D341Med (cell line): ENCODE measurements at regions not wholly inside any gene's neighbourhood (a gene's known extent, or its start where the extent isn't known, plus 50 kb on each side); places are given as distances from the start of the nearest gene placed in this dataset.
"Not testable (repeated sequence)": the region's sequence is repeated elsewhere in the genome, so short reads cannot be mapped to it uniquely, and the experiment has no call there.

Experiments used
- DNase-seq: peaks from one replicate; pipeline ENCODE4 v3.0.0; 2012; ENCODE audit warnings: low spot score

DNA sequence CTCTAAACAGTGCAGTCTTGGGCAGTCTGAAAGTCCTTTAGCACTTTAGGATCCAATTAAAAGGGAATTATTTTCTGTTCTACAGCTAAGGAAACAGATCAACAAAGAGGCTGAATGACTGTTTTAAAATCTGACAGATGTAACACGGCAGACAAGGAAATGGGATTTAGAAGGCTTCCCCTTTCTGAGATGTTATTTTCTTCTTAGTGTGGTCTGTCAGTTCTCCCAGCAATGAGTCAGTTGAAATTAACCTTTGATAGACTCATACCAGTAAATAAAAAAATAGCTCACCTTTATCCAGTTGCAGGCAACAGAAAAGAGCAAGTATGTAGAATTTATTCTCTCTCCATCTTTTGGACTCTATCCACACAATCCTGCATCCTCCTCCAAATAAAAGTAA, 98.1 kb downstream of the NEDD1 start:
- no peak for DNase-seq

DNA sequence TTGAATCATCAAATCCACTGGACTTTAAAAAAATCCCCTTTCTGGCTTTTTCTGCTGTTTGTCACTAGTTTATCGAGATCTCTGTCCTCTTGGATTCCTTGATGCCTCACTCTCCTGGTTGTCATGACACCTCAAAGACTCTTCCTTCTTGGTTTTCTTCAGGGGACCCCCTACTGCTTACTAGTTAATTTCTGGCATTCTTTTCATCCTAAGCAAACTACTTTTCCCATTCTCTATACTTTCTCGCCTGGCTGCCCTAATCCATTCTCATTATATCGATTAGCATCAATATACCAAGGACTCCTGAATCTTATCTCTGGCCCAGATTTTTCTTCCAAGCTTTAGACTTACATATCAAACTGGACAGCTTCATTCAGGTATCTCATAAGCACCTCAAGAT, 98.6 kb downstream of the NEDD1 start:
- DNase-seq: no peak

DNA sequence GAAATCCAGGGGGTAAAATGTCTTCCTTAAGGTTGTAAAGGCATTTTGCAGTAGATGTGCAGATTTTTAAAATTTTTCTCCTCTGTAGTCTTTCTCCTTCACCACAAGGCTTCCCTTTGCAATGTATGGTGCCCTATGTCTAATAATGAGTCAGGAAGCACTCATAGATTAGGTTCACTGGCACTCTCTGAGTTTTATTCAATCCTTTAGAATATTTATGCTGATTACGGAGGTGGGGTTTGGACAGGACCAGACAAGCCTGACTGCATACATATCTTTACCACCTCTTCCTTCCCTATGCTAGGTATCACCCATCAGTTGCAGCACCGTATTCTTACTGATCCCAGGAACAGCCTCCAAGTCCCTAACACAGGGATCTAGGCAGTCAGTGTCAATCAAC, 99.5 kb downstream of the NEDD1 start:
- no peak for DNase-seq

DNA sequence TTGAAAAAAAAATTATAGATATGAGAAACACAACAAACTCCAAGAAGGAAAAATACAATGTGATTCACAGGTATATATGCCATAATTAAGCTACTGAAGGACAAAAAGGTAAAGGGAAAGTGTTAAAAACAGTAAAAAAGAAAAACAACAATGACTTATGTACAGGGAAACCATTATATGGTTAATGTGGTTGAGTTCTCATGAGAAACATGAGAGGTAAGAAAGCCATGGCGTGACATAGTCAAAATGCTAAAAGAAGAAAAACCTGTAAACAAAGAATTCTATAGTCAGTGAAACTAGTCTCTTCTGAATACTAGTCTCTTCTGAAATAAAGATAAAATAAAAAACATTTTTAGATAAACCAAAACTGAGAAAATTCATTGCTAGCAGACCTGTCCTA, 109.1 kb downstream of the NEDD1 start:
- no peak for DNase-seq

DNA sequence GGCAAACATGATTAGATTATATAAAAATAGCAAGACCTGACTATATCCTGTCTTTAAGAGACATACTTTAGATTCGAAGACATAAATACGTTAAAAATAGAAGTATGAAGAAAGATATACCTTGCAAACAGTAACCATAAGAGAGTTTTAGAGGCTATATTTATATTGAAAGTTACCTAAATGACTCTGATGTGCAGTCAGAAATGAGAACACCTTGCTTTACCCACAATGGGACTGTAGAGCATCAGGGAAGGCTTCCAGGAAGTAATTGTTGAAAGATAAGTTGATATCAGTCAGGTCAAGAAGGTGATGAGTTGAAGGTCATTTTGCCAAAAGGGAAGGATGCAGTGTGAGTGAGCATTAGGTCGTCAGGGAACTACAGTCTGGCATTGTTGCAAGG, 110.2 kb downstream of the NEDD1 start:
- no peak for DNase-seq

DNA sequence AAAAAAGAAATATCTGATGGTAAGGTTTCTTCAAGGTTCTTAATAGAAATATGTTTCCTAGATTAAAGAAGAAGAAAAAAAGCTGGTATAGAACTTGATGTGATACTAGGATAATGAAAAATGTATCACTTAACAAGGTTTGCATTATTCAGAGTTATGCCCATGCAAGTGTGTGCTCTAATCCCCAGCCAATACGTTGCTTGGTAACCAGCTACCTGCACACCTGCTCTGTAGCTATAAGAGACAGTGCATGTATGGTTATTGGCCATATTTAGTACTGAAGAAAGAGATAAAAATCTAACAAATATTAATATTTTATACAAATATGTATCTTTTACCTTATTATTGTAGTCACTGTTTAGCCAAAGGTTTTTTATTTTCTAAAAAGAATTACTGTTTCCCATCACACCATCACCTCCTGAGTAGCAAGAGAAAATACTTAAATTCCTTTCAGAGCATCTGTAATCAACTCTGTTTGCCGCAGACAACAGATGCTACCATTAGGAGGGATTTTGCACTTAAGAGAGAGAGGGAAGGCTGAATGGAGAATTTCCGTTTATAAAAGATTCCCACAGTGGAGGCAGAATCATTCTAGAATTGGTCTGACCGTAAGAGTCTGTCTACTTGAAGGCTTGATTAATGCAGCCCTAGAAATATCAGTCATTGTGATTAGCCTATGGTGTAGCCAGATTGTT, 115.6 kb downstream of the NEDD1 start:
- DNase-seq: no peak

DNA sequence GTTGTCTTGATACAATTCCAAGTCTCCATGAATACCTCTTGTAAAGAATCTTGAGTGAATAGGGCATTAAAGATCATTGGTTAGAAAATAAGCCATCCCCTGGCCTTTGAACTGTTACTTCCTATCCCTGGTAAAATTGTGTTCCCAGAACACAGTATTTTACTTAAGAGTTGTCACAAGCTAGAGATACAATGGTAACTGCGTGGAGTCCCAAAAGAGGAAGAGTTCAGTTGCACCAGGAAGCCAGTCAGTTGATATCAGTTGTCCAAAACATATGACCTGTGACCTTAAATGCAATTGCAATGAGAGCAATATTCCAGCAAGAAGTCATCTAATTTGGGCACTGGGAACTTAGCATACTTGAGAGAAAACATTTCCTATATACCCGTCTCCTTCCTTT, 117.3 kb downstream of the NEDD1 start:
- DNase-seq: no peak

DNA sequence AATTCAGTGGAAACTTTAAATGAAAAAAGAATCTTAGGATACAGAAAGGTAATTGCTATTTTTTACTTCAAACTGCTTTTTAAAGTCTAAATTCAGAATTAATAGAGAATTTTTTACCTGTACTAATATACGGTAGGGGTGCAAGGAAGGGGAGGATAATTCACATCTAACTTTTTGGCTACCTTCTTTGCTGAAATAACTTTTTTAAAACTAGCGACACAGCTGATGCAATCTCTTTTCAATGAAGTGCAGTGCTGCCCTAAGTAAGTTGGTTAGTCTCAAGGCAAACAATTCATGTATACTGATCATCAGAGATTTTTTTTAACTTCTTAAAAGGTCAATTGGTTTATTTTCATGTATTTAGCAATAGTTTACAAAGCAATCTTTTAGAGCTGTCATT, 119.8 kb downstream of the NEDD1 start:
- DNase-seq: no peak

DNA sequence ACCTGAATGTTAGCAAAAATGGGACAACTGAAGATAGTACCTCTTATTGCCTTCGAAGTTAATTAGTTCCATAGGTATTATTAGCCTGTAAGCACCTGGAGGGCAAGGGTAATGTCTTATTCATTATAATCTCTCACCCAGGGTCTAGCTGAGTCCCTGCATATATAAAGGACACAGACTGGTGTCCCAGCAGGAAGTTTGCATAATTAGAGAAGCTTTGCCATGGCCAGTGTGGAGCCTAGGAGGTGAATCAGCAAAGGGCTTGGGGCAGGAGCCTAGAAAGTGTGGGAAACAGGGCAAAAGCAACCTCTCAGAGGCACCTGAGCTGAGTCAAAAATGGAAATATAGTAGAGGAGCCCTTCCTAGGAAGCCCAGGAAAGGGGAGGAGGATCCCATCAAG, 120.4 kb downstream of the NEDD1 start:
- no peak for DNase-seq

DNA sequence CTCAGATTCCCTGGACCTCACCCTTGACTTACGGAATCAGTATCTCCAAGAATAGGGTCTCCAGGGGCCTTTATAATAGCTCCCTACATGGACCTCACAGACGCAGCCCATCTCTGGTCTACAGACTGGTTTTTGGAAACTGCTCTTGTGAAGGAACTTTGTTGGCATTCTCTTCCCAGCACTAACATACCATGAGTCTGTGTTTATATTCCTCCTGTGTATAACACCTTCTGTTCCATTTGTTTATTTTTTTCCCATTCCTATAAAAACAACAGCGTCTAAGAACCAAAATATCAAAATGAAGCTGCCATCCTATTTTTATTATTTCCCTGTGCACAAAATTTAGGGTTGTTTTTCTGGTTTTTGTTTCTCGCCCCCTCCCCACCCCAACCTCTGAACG, 131.1 kb downstream of the NEDD1 start:
- no peak for DNase-seq

DNA sequence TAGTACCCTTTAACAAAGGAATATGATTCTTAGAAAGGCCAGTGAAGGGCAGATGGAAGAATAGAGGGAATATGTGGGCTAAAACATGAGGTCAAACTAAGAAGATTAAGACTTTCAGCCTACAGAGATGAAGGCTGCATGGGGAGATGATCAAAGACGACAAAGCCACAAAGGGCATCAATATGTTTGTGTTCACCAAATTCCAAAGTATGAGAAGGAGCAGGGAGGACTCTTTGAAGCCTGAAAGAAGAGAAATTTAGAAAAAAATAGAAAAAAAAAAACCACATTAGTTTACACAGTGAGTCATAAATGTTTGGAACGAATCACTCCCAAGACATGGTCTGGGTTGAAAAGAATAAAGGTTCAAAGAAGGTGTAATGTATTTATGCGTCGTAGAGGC, 131.8 kb downstream of the NEDD1 start:
- no peak for DNase-seq

DNA sequence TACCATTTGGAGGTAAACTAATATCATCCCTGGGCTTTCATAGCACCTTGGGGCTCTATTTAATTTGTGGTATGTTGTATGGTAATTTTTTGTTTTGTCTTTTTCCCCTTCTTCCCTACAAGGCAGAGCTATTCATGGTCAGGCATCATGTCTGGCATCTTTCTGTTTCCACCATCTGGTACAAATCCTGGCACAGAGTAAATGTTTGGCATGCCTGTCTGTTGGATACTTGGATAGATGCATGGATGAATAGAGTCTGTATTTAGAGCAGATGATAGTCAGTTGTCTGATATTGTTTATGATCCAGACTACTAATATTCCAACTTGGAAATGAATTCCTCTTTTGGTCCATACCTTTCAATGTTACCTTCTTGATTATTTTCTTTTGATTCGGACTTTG, 139.8 kb downstream of the NEDD1 start:
- no peak for DNase-seq

DNA sequence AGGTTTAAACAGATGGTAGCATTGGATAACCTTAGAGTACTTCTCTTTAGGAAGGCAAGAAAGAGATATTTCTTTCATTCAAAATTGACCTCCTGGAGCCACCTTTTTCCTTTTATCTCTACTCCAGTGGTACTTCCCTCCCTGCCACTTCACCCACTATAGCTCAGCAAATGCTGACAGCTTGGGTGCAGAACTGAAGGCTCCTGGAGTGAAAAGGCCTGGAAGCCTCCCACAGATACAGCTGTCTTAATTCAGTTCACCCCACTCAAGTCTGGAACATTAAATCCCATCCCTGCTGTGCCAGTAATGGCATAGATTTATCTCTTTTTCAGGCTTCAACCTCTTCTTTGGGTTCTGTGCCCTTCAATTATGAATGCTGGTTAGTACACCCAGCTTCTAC, 140.3 kb downstream of the NEDD1 start:
- no peak for DNase-seq

DNA sequence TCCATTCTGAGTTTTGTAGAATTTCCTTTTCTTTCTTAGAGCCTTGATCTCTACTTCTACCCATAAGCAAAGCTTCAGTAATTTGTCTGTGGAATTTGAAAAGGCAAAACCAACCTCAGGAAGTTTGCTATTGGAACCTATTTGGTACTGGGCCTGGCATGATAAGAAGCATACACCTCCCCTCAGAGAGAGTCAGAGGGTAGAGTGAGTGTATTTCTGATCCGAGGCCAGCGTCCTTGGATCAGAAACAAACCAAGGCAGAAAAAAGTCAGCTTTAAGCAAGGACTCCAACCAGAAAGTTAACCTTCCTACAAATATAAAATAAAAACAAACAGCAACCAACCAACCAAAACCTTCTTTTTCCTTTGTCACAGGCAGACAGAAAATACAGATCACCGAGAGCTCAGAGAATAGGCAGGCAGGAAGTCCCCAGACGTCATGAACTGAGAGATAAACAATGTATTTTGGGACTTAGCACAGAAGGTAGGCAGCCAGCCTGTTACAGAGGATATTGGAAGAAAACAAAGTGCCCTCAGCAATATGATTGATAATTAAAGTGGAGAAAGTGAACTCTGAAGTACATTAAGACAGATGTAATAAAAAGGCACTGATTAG, 141.5 kb downstream of the NEDD1 start:
- DNase-seq: no peak

DNA sequence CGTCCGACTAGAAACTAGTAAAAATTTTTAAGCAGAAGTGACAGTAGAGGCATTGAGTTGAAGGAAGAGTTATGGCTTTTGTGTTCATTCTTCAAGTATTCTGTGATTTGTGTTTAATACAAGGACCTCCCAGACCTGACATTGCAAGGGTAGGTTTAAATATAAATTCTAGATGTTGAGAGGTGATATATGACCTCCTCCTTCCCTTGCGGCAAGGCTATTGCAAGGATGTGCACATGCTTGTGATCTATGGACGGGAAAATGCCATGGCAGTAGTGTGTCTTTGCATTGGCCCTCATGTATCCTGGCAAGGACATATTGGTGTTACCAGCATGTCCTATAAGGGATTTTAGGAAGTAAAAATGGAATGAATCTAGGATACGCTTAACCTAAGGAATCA, 143.5 kb downstream of the NEDD1 start:
- DNase-seq: no peak

DNA sequence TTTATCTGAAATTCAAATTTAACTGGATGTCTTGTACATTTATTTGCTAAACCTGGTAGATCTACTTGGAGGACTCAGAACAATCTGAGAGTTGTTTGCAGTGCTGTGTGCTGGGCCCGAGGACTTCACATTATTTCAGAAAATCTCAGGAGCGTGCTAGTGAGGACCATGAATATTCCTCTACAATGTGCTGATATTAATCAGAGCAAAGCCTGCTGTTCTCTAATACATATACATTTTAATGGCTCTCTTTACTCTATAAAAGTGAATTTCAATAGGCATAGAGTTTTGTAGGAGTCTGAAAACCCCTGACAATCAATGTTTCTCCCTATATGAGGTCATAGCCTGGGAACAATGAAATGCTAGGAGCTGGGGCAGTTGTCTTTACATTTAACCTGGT, 144.3 kb downstream of the NEDD1 start:
- no peak for DNase-seq

DNA sequence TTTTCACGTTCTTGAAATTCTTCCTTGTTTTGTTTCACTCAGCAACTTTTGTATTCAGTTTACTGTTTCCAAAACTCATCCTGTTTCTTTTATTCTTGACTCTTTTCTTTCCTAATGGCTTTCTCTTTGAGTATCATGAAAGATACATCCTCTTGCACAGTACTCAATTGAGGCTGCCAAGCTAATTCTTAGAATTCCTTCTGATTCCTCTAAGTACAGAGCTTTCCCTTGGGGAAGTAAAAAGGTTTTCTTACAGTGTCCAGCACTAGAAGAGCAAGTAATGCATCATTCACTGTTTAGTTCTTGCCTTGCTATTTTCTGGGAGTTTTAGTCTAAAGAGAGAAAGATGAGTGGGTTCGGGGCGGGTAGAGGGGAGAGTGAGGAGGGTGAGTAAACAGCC, 154.1 kb downstream of the NEDD1 start:
- no peak for DNase-seq

DNA sequence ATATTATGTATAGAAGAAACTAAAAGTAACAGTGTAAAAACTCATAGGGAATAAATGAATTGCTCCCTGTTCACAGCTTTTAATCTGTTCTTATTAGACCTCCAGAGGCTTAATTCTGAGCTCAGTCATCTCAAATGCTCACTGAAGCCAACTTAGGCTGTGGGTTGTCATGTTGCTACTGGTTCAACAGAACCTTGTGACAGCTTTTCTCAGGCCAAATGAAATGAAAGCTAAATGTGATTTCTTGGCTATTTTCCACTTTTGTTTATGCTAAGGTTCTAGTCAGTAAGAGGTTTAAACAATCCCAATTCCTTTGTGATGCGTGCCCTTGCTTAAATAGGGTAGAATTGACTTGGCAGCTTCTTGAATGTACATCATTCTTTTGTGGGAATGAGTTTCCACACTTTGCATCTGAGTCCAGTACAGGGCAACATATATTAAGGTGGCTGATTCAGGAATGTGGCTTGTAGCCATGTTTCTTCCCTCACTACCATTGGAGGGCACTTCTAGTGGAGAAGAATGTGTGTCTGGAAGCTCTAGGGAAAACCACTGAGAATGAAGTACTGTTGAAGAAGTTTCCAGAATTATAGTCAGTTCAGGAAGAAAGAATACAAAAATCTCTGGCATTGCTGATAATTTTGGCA, 156.4 kb downstream of the NEDD1 start:
- no peak for DNase-seq

DNA sequence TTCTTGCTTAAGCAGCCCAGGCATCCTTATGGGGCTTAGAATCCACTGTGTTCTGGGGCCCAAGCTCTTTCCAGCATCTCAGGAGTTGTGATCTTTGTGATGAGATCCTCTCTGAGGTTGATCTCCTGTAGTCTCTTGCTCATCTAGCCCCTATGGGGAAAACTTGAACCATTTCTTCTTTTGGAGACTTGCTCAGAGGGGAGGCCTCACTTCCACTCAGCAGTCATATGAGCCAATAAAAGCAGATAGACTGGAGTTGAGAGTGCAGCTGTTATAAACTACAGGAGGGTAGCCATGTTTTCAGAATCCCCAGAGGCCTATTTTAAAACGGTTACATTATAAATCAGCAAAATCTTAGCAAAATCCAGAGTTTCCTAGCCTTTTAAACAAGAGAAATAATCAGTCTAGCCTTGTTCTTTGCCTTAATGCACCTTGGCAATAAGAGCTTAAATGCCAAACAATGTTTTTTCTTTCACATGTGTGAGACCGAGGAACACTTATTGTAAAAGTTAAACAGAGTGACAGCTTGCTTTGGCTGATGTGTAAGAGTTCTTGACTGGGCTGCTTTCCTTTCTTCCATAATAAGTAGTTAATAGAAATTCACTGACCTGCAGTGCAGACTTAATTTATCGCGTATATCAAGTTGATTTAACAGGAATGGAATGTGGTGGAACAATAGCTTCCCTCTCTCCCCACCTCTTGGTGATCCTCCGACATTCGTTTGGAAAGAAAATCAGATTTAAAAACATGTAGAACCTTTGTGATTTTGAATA, 168.3 kb downstream of the NEDD1 start:
- DNase-seq: no peak

DNA sequence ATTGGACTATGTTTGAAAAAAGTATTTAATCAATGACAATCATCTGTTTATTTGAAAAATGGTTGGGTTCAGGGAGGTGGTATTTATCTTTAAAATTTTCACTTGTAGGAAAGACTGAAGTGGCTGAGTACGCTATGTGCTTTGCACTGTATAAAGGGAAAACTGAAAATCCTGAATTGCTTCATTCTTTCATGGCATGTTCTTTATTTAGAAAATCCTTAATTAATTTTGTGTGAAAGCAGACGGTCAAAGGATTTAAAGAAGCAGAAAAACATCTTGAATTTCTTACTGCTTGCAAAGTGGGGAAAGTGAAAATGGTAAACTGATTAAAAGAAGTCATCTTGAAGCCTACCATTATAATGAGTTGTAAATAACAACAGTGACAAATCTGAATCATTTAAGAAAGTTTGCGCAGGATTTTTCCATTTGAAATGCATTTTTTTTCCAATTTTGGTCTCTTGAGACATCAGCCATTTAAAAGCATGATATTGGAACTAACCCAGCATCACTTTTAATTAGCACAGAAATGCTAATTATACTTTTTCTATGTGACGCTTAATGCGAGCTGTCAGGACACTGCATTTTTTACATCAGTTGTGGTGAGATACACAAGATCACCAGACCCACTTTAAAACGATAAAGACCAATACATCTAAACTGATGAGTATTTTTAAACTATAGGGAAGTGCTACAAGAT, 169.0 kb downstream of the NEDD1 start:
- no peak for DNase-seq

DNA sequence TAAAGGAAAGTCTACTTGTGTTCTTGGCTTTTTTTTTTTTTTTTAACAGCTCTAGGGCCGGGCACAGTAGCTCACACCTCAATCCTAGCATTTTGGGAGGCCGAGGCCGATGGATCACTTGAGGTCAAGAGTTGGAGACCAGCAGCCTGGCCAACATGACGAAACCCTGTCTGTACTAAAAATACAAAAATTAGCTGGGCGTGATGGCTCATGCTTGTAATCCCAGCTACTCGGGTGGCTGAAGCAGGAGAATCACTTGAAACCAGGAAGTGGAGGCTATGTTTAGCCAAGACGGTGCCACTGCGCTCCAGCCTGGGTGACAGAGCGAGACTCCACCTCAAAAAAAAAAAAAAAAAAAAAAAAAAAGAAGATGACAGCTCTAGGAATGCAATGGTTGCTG, 169.9 kb downstream of the NEDD1 start:
- not testable (repeated sequence) for DNase-seq

DNA sequence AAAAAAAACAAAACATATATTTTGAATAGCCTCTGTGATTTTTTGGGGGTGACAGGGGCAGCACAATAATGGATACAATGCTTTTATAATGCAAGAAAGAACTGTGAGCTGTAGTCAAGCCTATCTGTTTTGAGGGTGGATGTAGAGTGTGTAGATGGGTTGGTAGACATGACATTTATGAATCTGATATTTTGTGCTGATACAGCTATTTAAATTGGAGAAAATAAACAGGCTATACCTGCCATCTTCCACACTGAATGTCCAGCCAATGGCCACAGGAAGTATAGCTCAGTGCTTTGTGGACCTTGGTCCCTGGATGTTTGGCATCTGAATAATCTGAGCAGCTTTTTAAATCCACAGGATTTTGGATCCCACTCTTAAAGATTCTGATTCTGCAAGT, 175.0 kb downstream of the NEDD1 start:
- DNase-seq: no peak
